ENCODE measurements at regions not wholly inside any gene's neighbourhood (a gene's known extent, or its start where the extent isn't known, plus 50 kb on each side); places are given as distances from the start of the nearest gene placed in this dataset. TPM values are rescaled to one million over a fixed set of nuclear protein-coding genes. Genes with fewer than 3 reads are reported as not detected.

DNA sequence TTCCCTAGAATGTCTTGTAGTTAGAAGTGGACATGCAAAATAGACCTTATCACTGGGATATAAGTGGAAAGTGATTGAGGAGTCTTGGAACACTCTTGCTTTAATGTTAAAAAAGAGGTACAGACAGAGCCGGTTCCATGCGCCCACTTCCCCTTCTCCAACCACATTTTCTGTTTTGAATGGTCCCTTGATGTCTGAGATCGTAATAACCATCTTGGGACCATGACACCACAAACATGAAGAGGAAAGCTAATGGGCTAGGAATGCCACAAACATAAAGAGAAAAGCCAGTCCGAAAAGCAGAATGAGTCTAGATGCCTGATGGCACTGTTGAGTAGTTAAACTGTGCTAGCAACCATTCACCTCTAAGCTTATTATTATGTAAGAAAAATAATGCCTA lies 54.8 kb upstream of the SPON1 start:
- ChIA-PET CTCF (ENCODE audit: unreplicated experiment) (no interaction called here), POLR2A (interaction anchor here (0.9 to 3.6 kb wide), 4 partner anchors 9 to 23 kb away, joined by 3 to 27 read pairs (median 4); no protein-coding TSS in a partner anchor)
- TF ChIP-seq, protein P1, sequence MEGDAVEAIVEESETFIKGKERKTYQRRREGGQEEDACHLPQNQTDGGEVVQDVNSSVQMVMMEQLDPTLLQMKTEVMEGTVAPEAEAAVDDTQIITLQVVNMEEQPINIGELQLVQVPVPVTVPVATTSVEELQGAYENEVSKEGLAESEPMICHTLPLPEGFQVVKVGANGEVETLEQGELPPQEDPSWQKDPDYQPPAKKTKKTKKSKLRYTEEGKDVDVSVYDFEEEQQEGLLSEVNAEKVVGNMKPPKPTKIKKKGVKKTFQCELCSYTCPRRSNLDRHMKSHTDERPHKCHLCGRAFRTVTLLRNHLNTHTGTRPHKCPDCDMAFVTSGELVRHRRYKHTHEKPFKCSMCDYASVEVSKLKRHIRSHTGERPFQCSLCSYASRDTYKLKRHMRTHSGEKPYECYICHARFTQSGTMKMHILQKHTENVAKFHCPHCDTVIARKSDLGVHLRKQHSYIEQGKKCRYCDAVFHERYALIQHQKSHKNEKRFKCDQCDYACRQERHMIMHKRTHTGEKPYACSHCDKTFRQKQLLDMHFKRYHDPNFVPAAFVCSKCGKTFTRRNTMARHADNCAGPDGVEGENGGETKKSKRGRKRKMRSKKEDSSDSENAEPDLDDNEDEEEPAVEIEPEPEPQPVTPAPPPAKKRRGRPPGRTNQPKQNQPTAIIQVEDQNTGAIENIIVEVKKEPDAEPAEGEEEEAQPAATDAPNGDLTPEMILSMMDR (conservative IDR thresholded peaks at IDR 0.05; ENCODE audit: low read length) = no peak
- TF ChIP-seq EZH2phosphoT487 (IDR thresholded peaks at IDR 0.05; ENCODE audit: borderline replicate concordance, low read depth, low read length) = no peak
- Histone ChIP-seq H3K36me3 (ENCODE audit: insufficient read depth, low read length) (peaks cover 10% of the 10 kb centered on the region; the same call in 1 of the 2 replicates), H3K9me3 (ENCODE audit: low read length) (peaks cover 26% of the 10 kb centered on the region; the same call in 1 of the 2 replicates), H3K4me2 (ENCODE audit: low read length) (no peak overlapping the region), H3K79me2 (ENCODE audit: insufficient read depth, low read depth, low read length) (no peaks in the 10 kb centered on the region), H3K4me3 (ENCODE audit: low read depth, low read length, poor library complexity, severe bottlenecking) (no peak overlapping the region), H2AFZ (ENCODE audit: low read length) (no peak overlapping the region), H3K4me1 (ENCODE audit: insufficient read depth, low read length, poor library complexity, severe bottlenecking) (no peaks in the 10 kb centered on the region), H4K20me1 (ENCODE audit: insufficient read depth, low read length) (no peaks in the 10 kb centered on the region), H3K27ac (ENCODE audit: low read depth, low read length, poor library complexity, severe bottlenecking) (no peak overlapping the region), H3K9me2 (ENCODE audit: insufficient read depth, low read length) (no peaks in the 10 kb centered on the region)
- intact Hi-C loops (cut with micrococcal nuclease; ENCODE audit: unreplicated experiment) = no loop called here
- no TSS peak for BruUV-seq (replicated peaks)
- no peak for DNase-seq (ENCODE audit: low spot score)

DNA sequence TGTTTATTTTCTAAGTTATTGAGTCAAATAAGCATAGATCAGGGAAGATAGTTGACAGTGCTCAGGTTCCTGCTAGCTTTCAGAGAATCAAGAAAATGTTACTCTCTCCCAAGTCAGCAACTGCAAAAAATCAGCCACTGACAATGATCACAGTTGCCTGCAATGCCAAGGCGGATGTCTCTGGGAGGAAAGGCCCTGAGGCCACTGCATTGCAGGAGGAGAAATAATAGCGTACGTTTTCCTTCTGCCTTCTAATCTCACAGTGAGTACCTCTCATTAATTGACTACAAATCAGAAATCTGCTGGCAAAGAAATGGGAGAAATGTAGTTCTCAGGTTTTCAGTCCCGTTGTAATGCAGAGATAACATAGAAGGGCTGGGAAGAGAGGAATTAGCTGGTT lies 54.0 kb upstream of the SPON1 start:
- CTCF ChIA-PET (ENCODE audit: unreplicated experiment) = interaction anchor here (0.5 kb wide), 1 partner anchor 67 kb away, joined by 4 read pairs; no protein-coding TSS in a partner anchor

More for the DNA sequence above, 54.0 kb upstream of the SPON1 start:
- Histone ChIP-seq H3K9me2 (ENCODE audit: insufficient read depth, low read length) (no peaks in the 10 kb centered on the region), H3K36me3 (ENCODE audit: insufficient read depth, low read length) (peaks cover 10% of the 10 kb centered on the region; the same call in 1 of the 2 replicates), H3K4me2 (ENCODE audit: low read length) (no peak overlapping the region), H3K9me3 (ENCODE audit: low read length) (peaks cover 26% of the 10 kb centered on the region; the same call in 1 of the 2 replicates), H3K79me2 (ENCODE audit: insufficient read depth, low read depth, low read length) (no peaks in the 10 kb centered on the region), H4K20me1 (ENCODE audit: insufficient read depth, low read length) (no peaks in the 10 kb centered on the region), H3K27ac (ENCODE audit: low read depth, low read length, poor library complexity, severe bottlenecking) (no peak overlapping the region), H3K4me3 (ENCODE audit: low read depth, low read length, poor library complexity, severe bottlenecking) (no peak overlapping the region), H3K4me1 (ENCODE audit: insufficient read depth, low read length, poor library complexity, severe bottlenecking) (no peaks in the 10 kb centered on the region), H2AFZ (ENCODE audit: low read length) (no peak overlapping the region)
- BruUV-seq (replicated peaks) = no TSS peak
- intact Hi-C loops (cut with micrococcal nuclease; ENCODE audit: unreplicated experiment) = no loop called here
- DNase-seq (ENCODE audit: low spot score) = no peak
- POLR2A ChIA-PET = interaction anchor here (0.6 to 3.6 kb wide), 5 partner anchors 10 to 35 kb away, joined by 3 to 27 read pairs (median 5); no protein-coding TSS in a partner anchor
- TF ChIP-seq, protein P1 (conservative IDR thresholded peaks at IDR 0.05; ENCODE audit: low read length) = no peak
- no peak for TF ChIP-seq EZH2phosphoT487 (IDR thresholded peaks at IDR 0.05; ENCODE audit: borderline replicate concordance, low read depth, low read length)

Small RNA genes lying in the stretch of these regions (small RNA-seq; reads per million reads assigned to genes)
- gene RNA5SP331 = not detected
